GM12891 (cell line): ENCODE measurements at regions not wholly inside any gene's neighbourhood (a gene's known extent, or its start where the extent isn't known, plus 50 kb on each side); places are given as distances from the start of the nearest gene placed in this dataset.

Experiments
- DNase-seq: peaks from one replicate; pipeline ENCODE4 v3.0.0; 2011; ENCODE audit warnings: low spot score; ENCODE audit not compliant: insufficient read length
- FAIRE-seq: peaks from 2 replicates; lab custom pipeline; 2011; peaks lifted over from hg19 to GRCh38; lab: Jason Lieb, UNC
- PAX5 ChIP-seq: IDR thresholded peaks from 2 replicates; pipeline ENCODE4 v1.6.1; 2011; ENCODE audit warnings: low read length, moderate library complexity, mild to moderate bottlenecking; ENCODE audit not compliant: insufficient read depth, severe bottlenecking
- POLR2A ChIP-seq: IDR thresholded peaks from 2 replicates; pipeline ENCODE4 v1.6.1; 2011; ENCODE audit warnings: low read depth, low read length, control low read depth
- POLR2AphosphoS5 ChIP-seq: IDR thresholded peaks from 2 replicates; pipeline ENCODE4 v1.6.1; 2011; ENCODE audit warnings: low read depth, low read length, control low read depth
- POU2F2 ChIP-seq: IDR thresholded peaks from 2 replicates; pipeline ENCODE4 v1.6.1; 2011; ENCODE audit warnings: low read depth, mild to moderate bottlenecking, control low read depth, low read length, moderate library complexity
- SPI1 ChIP-seq: IDR thresholded peaks from 2 replicates; pipeline ENCODE4 v1.6.1; 2011; ENCODE audit warnings: low read depth, low read length, control low read depth
- TAF1 ChIP-seq: IDR thresholded peaks from 2 replicates; pipeline ENCODE4 v1.6.1; 2011; ENCODE audit warnings: low read depth, low read length, control low read depth

GRCh38 chr10:8719971-8720370 lies 665.5 kb downstream of the GATA3 start:
- TF ChIP-seq POU2F2 (no peak), TAF1 (no peak), PAX5 (no peak), POLR2A (no peak), SPI1 (no peak), POLR2AphosphoS5 (no peak)
- FAIRE-seq, result no peak
- DNase-seq, result no peak

- TF ChIP-seq TAF1 (no peak), POLR2AphosphoS5 (no peak), POU2F2 (no peak), SPI1 (no peak), POLR2A (no peak), PAX5 (no peak)
- FAIRE-seq (no peak), DNase-seq (no peak)
Observed at GRCh38 chr10:8721650-8722049, 667.2 kb downstream of the GATA3 start.

GRCh38 chr10:8722835-8723234 lies 668.3 kb downstream of the GATA3 start:
- FAIRE-seq, result no peak
- TF ChIP-seq POU2F2 (no peak), POLR2A (no peak), POLR2AphosphoS5 (no peak), TAF1 (no peak), PAX5 (no peak), SPI1 (no peak)

GRCh38 chr10:8725343-8725742 lies 670.9 kb downstream of the GATA3 start:
- TF ChIP-seq PAX5 (no peak), POU2F2 (no peak), SPI1 (no peak), TAF1 (no peak), POLR2A (no peak), POLR2AphosphoS5 (no peak)
- no peak for FAIRE-seq
- no peak for DNase-seq

More at GRCh38 chr10:8722835-8723234, 668.3 kb downstream of the GATA3 start:
- no peak for DNase-seq

- DNase-seq (no peak), FAIRE-seq (no peak)
- no peak for TF ChIP-seq POLR2A
- TF ChIP-seq POLR2AphosphoS5, result no peak
Observed at GRCh38 chr10:8726084-8726778, 671.7 kb downstream of the GATA3 start.

- no peak for DNase-seq
- TF ChIP-seq TAF1, result no peak
- no peak for FAIRE-seq
Observed at GRCh38 chr10:8726779-8727084, 672.2 kb downstream of the GATA3 start.

GRCh38 chr10:8731121-8732095 lies 676.9 kb downstream of the GATA3 start:
- DNase-seq (no peak), FAIRE-seq (no peak)
- TF ChIP-seq TAF1 (no peak), POLR2A (no peak), PAX5 (no peak), SPI1 (no peak), POU2F2 (no peak), POLR2AphosphoS5 (no peak)

GRCh38 chr10:8738987-8739386 lies 684.5 kb downstream of the GATA3 start:
- DNase-seq, result no peak

GRCh38 chr10:8752146-8752843 lies 697.8 kb downstream of the GATA3 start:
- FAIRE-seq (no peak), DNase-seq (no peak)
- no peak for TF ChIP-seq POLR2AphosphoS5
- TF ChIP-seq SPI1, result no peak
- no peak for TF ChIP-seq POLR2A
- no peak for TF ChIP-seq TAF1
- no peak for TF ChIP-seq PAX5
- TF ChIP-seq POU2F2, result no peak

More at GRCh38 chr10:8738987-8739386, 684.5 kb downstream of the GATA3 start:
- FAIRE-seq, result no peak
- TF ChIP-seq PAX5 (no peak), POU2F2 (no peak), POLR2AphosphoS5 (no peak), TAF1 (no peak), SPI1 (no peak), POLR2A (no peak)

- no peak for TF ChIP-seq POLR2AphosphoS5
- no peak for TF ChIP-seq POU2F2
- DNase-seq, result no peak
- no peak for FAIRE-seq
Observed at GRCh38 chr10:8758029-8758428, 703.5 kb downstream of the GATA3 start.
